HepG2 (cell line): ENCODE measurements at regions not wholly inside any gene's neighbourhood (a gene's known extent, or its start where the extent isn't known, plus 50 kb on each side); places are given as distances from the start of the nearest gene placed in this dataset.

Experiments used
- SMC3 ChIP-seq: IDR thresholded peaks from 2 replicates; pipeline ENCODE4 v1.6.1; 2011; ENCODE audit warnings: low read length, improper control_type of control experiment
- SRY ChIP-seq: sonication (generic); formaldehyde crosslinking; IDR thresholded peaks from 2 replicates; pipeline ENCODE4 v1.8.0; 2022; ENCODE audit warnings: mild to moderate bottlenecking, missing genetic modification reagents
- TP53 ChIP-seq: sonication (generic); formaldehyde crosslinking; conservative IDR thresholded peaks from 2 replicates; pipeline ENCODE4 v1.4.0; 2020; ENCODE audit warnings: missing genetic modification reagents
- ZFX ChIP-seq: sonication (generic); formaldehyde crosslinking; IDR thresholded peaks from 2 replicates; pipeline ENCODE4 v1.4.0; 2020; ENCODE audit warnings: mild to moderate bottlenecking, low read depth, missing genetic modification reagents, moderate library complexity
- TF ChIP-seq, protein P1 (sequence below): sonication (generic); formaldehyde crosslinking; conservative IDR thresholded peaks from 2 replicates; pipeline ENCODE4 v1.8.1; 2023; ENCODE audit warnings: missing genetic modification reagents

DNA sequence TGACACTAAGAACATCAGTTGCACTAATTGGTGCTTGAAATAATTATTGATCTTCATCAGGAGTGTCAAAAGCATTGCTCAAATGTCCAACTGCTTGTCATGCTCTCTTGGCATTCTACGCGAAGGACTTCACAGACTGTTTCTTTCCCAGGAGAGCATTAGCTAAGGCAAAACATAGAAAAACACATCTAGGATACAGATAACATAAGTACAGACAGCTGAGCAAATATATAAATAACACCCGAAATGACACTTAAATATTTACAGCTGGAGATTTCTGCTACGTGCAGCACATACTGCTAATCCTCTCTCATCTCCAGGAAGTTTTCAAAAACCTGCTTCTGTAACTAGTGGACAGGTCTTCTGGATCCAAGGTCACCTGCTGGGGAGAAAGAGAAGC lies 120.0 kb upstream of the PRMT8 start:
- no peak for TF ChIP-seq ZFX (CRISPR knock-in tag)
- TF ChIP-seq, protein P1, sequence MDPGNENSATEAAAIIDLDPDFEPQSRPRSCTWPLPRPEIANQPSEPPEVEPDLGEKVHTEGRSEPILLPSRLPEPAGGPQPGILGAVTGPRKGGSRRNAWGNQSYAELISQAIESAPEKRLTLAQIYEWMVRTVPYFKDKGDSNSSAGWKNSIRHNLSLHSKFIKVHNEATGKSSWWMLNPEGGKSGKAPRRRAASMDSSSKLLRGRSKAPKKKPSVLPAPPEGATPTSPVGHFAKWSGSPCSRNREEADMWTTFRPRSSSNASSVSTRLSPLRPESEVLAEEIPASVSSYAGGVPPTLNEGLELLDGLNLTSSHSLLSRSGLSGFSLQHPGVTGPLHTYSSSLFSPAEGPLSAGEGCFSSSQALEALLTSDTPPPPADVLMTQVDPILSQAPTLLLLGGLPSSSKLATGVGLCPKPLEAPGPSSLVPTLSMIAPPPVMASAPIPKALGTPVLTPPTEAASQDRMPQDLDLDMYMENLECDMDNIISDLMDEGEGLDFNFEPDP (CRISPR knock-in tag): no peak
- no peak for TF ChIP-seq SRY
- TF ChIP-seq SMC3: no peak
- no peak for TF ChIP-seq TP53 (CRISPR knock-in tag)
